GM23338 (cell line): ENCODE measurements at regions not wholly inside any gene's neighbourhood (a gene's known extent, or its start where the extent isn't known, plus 50 kb on each side); places are given as distances from the start of the nearest gene placed in this dataset.

Experiments used
- ATAC-seq: fragments of 200-7000 bp; cut with Tn5 transposase; 3 replicates; pipeline ENCODE4 v1.9.1; 2020
- DNase-seq: peaks from one replicate; pipeline ENCODE4 v3.0.0-alpha.2; 2015; ENCODE audit warnings: low spot score
- H2AFZ ChIP-seq: fragments of 200-600 bp; sonication (generic); 2 replicates; pipeline ENCODE4 v1.8.0; 2016; ENCODE audit warnings: antibody characterized with exemption, mild to moderate bottlenecking, moderate library complexity
- H3F3A ChIP-seq: fragments of 200-600 bp; sonication (generic); replicated peaks from 2 replicates; pipeline ENCODE4 v1.8.0; 2017; ENCODE audit warnings: antibody characterized with exemption, mixed run types, low read depth
- H3K27ac ChIP-seq: fragments of 200-600 bp; sonication (generic); 2 replicates; pipeline ENCODE4 v1.6.1; 2016; ENCODE audit warnings: low read depth
- H3K27me3 ChIP-seq: fragments of 200-600 bp; sonication (generic); 2 replicates; pipeline ENCODE4 v1.8.0; 2016; ENCODE audit warnings: mild to moderate bottlenecking, mixed run types, moderate library complexity; ENCODE audit not compliant: insufficient read depth
- H3K36me3 ChIP-seq: fragments of 200-600 bp; sonication (generic); 2 replicates; pipeline ENCODE4 v1.8.0; 2016; ENCODE audit warnings: mild to moderate bottlenecking; ENCODE audit not compliant: insufficient read depth
- H3K4me1 ChIP-seq: fragments of 200-600 bp; sonication (generic); 2 replicates; pipeline ENCODE4 v1.8.0; 2016; ENCODE audit warnings: mild to moderate bottlenecking, moderate library complexity; ENCODE audit not compliant: insufficient read depth
- H3K4me2 ChIP-seq: fragments of 200-600 bp; sonication (generic); 2 replicates; pipeline ENCODE4 v1.7.1; 2017; ENCODE audit warnings: mixed run types
- H3K4me3 ChIP-seq: fragments of 200-600 bp; sonication (generic); 2 replicates; pipeline ENCODE4 v1.6.1; 2016; ENCODE audit warnings: mixed run types
- H3K79me2 ChIP-seq: fragments of 200-600 bp; sonication (generic); replicated peaks from 2 replicates; pipeline ENCODE4 v1.8.0; 2017; ENCODE audit warnings: mild to moderate bottlenecking; ENCODE audit not compliant: insufficient read depth
- H3K9me2 ChIP-seq: fragments of 200-600 bp; sonication (generic); 2 replicates; pipeline ENCODE4 v1.8.0; 2017; ENCODE audit not compliant: insufficient read depth
- H4K20me1 ChIP-seq: fragments of 200-600 bp; sonication (generic); replicated peaks from 2 replicates; pipeline ENCODE4 v1.8.0; 2017; ENCODE audit warnings: mild to moderate bottlenecking; ENCODE audit not compliant: insufficient read depth
- H3K27ac Mint-ChIP-seq: 2 replicates; pipeline ENCODE4 v1.8.0; 2020; ENCODE audit warnings: inconsistent platforms, mild to moderate bottlenecking, moderate library complexity, mixed read lengths
- H3K27me3 Mint-ChIP-seq: 3 replicates; pipeline ENCODE4 v1.8.0; 2022; ENCODE audit warnings: low read depth, mild to moderate bottlenecking, moderate library complexity, mixed read lengths, inconsistent platforms; ENCODE audit not compliant: insufficient read depth, poor library complexity
- H3K36me3 Mint-ChIP-seq: 3 replicates; pipeline ENCODE4 v1.8.0; 2021; ENCODE audit warnings: low read depth, mild to moderate bottlenecking, inconsistent platforms, moderate library complexity, mixed read lengths
- H3K4me1 Mint-ChIP-seq: 3 replicates; pipeline ENCODE4 v1.8.0; 2020; ENCODE audit warnings: mild to moderate bottlenecking, inconsistent platforms, mixed read lengths
- H3K4me3 Mint-ChIP-seq: 3 replicates; pipeline ENCODE4 v1.8.0; 2021; ENCODE audit warnings: moderate library complexity, mild to moderate bottlenecking, inconsistent platforms, mixed read lengths
- H3K9me3 Mint-ChIP-seq: 3 replicates; pipeline ENCODE4 v1.8.0; 2020; ENCODE audit warnings: moderate library complexity, mild to moderate bottlenecking, inconsistent platforms, mixed read lengths
- CREB1 ChIP-seq: fragments of 250-450 bp; sonication (Bioruptor Pico); IDR thresholded peaks from 2 replicates; pipeline ENCODE4 v1.5.0; 2020; ENCODE audit warnings: low read depth, mild to moderate bottlenecking, moderate library complexity
- EZH2 ChIP-seq: fragments of 200-600 bp; sonication (generic); IDR thresholded peaks from one replicate; pipeline ENCODE4 v1.8.0; 2017; ENCODE audit warnings: antibody characterized with exemption, mild to moderate bottlenecking, low read depth; ENCODE audit not compliant: unreplicated experiment
- EZH2phosphoT487 ChIP-seq: fragments of 200-600 bp; sonication (generic); IDR thresholded peaks from one replicate; pipeline ENCODE4 v1.8.1; 2018; ENCODE audit warnings: antibody characterized with exemption; ENCODE audit not compliant: unreplicated experiment
- JUNB ChIP-seq: IDR thresholded peaks from one replicate; pipeline ENCODE4 v1.6.1; 2016; ENCODE audit warnings: antibody characterized with exemption; ENCODE audit not compliant: unreplicated experiment
- NANOG ChIP-seq: IDR thresholded peaks from 2 replicates; pipeline ENCODE4 v1.6.1; 2016; ENCODE audit warnings: antibody characterized with exemption, borderline replicate concordance
- POLR2AphosphoS5 ChIP-seq: IDR thresholded peaks from 2 replicates; pipeline ENCODE4 v1.6.1; 2016; ENCODE audit warnings: antibody characterized with exemption, low read depth
- REST ChIP-seq: IDR thresholded peaks from one replicate; pipeline ENCODE4 v1.6.1; 2018; ENCODE audit warnings: antibody characterized with exemption; ENCODE audit not compliant: unreplicated experiment
- STAT1 ChIP-seq: IDR thresholded peaks from one replicate; pipeline ENCODE4 v1.6.1; 2016; ENCODE audit warnings: antibody characterized with exemption; ENCODE audit not compliant: unreplicated experiment
- ZNF114 ChIP-seq: fragments of 250-450 bp; sonication (Bioruptor Pico); IDR thresholded peaks from 2 replicates; pipeline ENCODE4 v1.5.0; 2020; ENCODE audit warnings: mild to moderate bottlenecking, moderate library complexity
- ZNF331 ChIP-seq: fragments of 250-450 bp; sonication (Bioruptor Pico); IDR thresholded peaks from 2 replicates; pipeline ENCODE4 v1.5.0; 2020; ENCODE audit warnings: low read depth, mild to moderate bottlenecking, moderate library complexity
- TF ChIP-seq, protein P1 (sequence below): IDR thresholded peaks from 2 replicates; pipeline ENCODE4 v1.6.1; 2016; ENCODE audit warnings: antibody characterized with exemption
- TF ChIP-seq, protein P2 (sequence below): fragments of 250-450 bp; sonication (Bioruptor Pico); IDR thresholded peaks from 2 replicates; pipeline ENCODE4 v1.5.0; 2020; ENCODE audit warnings: mild to moderate bottlenecking, moderate library complexity
- TF ChIP-seq, protein P3 (sequence below), 2 experiments: fragments of 200-600 bp in 1 of 2; sonication (generic) in 1 of 2; conservative IDR thresholded peaks; 2 replicates each; pipeline versions ENCODE4 v1.5.1 to v1.6.1; 2016 to 2017; ENCODE audit warnings: antibody characterized with exemption in 2 of 2, low read depth in 2 of 2, mild to moderate bottlenecking in 2 of 2, moderate library complexity in 1 of 2

DNA sequence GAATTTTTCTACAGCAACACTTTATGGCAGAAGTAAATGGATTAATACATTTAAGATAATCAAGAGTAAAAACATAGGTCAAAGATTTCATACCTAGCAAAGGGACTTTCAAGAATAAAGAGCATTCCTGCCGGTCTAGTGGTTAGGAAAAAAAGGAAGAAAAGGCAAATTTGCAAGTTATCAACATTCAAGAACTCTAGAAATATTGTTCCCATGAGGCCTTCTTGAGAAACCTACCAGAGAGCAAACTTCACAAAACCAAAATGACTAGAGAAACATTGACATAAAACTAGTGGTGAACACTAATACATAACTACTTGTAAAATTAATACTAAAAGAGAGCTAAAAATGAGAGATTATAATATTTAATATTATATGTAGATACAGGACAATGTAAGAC lies 320.2 kb upstream of the RGMB start:
- Histone ChIP-seq H4K20me1 (no peaks in the 10 kb centered on the region), H3K79me2 (no peaks in the 10 kb centered on the region), H3K4me2 (no peak overlapping the region), H3F3A (no peaks in the 10 kb centered on the region), H3K27ac (no peak overlapping the region), H3K36me3 (no peaks in the 10 kb centered on the region), H3K9me2 (no peaks in the 10 kb centered on the region), H3K4me1 (no peaks in the 10 kb centered on the region), H2AFZ (no peak overlapping the region), H3K27me3 (no peaks in the 10 kb centered on the region), H3K4me3 (no peak overlapping the region)
- DNase-seq (no peak), ATAC-seq (no peak)
- H3K4me1 Mint-ChIP-seq: no peaks in the 10 kb centered on the region
- no peak overlapping the region for H3K27ac Mint-ChIP-seq
- no peaks in the 10 kb centered on the region for H3K9me3 Mint-ChIP-seq
- TF ChIP-seq JUNB (no peak), ZNF114 (no peak), STAT1 (no peak), POLR2AphosphoS5 (no peak), EZH2phosphoT487 (no peak), CREB1 (no peak), REST (no peak), ZNF331 (no peak), EZH2 (no peak), NANOG (no peak)
- TF ChIP-seq, protein P1, sequence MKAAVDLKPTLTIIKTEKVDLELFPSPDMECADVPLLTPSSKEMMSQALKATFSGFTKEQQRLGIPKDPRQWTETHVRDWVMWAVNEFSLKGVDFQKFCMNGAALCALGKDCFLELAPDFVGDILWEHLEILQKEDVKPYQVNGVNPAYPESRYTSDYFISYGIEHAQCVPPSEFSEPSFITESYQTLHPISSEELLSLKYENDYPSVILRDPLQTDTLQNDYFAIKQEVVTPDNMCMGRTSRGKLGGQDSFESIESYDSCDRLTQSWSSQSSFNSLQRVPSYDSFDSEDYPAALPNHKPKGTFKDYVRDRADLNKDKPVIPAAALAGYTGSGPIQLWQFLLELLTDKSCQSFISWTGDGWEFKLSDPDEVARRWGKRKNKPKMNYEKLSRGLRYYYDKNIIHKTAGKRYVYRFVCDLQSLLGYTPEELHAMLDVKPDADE: no peak
- TF ChIP-seq, protein P2, sequence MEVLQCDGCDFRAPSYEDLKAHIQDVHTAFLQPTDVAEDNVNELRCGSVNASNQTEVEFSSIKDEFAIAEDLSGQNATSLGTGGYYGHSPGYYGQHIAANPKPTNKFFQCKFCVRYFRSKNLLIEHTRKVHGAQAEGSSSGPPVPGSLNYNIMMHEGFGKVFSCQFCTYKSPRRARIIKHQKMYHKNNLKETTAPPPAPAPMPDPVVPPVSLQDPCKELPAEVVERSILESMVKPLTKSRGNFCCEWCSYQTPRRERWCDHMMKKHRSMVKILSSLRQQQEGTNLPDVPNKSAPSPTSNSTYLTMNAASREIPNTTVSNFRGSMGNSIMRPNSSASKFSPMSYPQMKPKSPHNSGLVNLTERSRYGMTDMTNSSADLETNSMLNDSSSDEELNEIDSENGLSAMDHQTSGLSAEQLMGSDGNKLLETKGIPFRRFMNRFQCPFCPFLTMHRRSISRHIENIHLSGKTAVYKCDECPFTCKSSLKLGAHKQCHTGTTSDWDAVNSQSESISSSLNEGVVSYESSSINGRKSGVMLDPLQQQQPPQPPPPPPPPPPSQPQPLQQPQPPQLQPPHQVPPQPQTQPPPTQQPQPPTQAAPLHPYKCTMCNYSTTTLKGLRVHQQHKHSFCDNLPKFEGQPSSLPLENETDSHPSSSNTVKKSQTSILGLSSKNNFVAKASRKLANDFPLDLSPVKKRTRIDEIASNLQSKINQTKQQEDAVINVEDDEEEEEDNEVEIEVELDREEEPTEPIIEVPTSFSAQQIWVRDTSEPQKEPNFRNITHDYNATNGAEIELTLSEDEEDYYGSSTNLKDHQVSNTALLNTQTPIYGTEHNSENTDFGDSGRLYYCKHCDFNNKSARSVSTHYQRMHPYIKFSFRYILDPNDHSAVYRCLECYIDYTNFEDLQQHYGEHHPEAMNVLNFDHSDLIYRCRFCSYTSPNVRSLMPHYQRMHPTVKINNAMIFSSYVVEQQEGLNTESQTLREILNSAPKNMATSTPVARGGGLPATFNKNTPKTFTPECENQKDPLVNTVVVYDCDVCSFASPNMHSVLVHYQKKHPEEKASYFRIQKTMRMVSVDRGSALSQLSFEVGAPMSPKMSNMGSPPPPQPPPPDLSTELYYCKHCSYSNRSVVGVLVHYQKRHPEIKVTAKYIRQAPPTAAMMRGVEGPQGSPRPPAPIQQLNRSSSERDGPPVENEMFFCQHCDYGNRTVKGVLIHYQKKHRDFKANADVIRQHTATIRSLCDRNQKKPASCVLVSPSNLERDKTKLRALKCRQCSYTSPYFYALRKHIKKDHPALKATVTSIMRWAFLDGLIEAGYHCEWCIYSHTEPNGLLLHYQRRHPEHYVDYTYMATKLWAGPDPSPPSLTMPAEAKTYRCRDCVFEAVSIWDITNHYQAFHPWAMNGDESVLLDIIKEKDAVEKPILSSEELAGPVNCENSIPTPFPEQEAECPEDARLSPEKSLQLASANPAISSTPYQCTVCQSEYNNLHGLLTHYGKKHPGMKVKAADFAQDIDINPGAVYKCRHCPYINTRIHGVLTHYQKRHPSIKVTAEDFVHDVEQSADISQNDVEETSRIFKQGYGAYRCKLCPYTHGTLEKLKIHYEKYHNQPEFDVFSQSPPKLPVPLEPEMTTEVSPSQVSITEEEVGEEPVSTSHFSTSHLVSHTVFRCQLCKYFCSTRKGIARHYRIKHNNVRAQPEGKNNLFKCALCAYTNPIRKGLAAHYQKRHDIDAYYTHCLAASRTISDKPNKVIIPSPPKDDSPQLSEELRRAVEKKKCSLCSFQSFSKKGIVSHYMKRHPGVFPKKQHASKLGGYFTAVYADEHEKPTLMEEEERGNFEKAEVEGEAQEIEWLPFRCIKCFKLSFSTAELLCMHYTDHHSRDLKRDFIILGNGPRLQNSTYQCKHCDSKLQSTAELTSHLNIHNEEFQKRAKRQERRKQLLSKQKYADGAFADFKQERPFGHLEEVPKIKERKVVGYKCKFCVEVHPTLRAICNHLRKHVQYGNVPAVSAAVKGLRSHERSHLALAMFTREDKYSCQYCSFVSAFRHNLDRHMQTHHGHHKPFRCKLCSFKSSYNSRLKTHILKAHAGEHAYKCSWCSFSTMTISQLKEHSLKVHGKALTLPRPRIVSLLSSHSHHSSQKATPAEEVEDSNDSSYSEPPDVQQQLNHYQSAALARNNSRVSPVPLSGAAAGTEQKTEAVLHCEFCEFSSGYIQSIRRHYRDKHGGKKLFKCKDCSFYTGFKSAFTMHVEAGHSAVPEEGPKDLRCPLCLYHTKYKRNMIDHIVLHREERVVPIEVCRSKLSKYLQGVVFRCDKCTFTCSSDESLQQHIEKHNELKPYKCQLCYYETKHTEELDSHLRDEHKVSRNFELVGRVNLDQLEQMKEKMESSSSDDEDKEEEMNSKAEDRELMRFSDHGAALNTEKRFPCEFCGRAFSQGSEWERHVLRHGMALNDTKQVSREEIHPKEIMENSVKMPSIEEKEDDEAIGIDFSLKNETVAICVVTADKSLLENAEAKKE (CRISPR knock-in tag): no peak
- TF ChIP-seq, protein P3, sequence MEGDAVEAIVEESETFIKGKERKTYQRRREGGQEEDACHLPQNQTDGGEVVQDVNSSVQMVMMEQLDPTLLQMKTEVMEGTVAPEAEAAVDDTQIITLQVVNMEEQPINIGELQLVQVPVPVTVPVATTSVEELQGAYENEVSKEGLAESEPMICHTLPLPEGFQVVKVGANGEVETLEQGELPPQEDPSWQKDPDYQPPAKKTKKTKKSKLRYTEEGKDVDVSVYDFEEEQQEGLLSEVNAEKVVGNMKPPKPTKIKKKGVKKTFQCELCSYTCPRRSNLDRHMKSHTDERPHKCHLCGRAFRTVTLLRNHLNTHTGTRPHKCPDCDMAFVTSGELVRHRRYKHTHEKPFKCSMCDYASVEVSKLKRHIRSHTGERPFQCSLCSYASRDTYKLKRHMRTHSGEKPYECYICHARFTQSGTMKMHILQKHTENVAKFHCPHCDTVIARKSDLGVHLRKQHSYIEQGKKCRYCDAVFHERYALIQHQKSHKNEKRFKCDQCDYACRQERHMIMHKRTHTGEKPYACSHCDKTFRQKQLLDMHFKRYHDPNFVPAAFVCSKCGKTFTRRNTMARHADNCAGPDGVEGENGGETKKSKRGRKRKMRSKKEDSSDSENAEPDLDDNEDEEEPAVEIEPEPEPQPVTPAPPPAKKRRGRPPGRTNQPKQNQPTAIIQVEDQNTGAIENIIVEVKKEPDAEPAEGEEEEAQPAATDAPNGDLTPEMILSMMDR (conservative IDR thresholded peaks at IDR 0.05; ENCODE audit: low read depth in 2 of 2): no peak
- no peak overlapping the region for H3K4me3 Mint-ChIP-seq
- H3K27me3 Mint-ChIP-seq: no peaks in the 10 kb centered on the region
- no peaks in the 10 kb centered on the region for H3K36me3 Mint-ChIP-seq
